Thyroid gland (tissue), 4 donors: ENCODE measurements at regions not wholly inside any gene's neighbourhood (a gene's known extent, or its start where the extent isn't known, plus 50 kb on each side); places are given as distances from the start of the nearest gene placed in this dataset.
"Not testable (repeated sequence)": the region's sequence is repeated elsewhere in the genome, so short reads cannot be mapped to it uniquely, and the experiment has no call there.

Experiments
- POLR2A ChIP-seq, 2 donors: fragments of 450-650 bp; IDR thresholded peaks; one replicate each; pipeline ENCODE4 v1.6.1; 2017; ENCODE audit warnings: antibody characterized with exemption in 2 of 2, mild to moderate bottlenecking in 2 of 2, moderate library complexity in 1 of 2
- TF ChIP-seq, protein P1 (sequence below), 6 experiments: fragments of 200-600 bp in 3 of 6; fragments of 450-650 bp in 3 of 6; sonication (generic) in 3 of 6; IDR thresholded peaks; one replicate each; pipeline ENCODE4 v1.5.1; 2016 to 2019; ENCODE audit warnings: antibody characterized with exemption in 6 of 6, mild to moderate bottlenecking in 2 of 6, inconsistent platforms in 1 of 6, moderate library complexity in 1 of 6

DNA sequence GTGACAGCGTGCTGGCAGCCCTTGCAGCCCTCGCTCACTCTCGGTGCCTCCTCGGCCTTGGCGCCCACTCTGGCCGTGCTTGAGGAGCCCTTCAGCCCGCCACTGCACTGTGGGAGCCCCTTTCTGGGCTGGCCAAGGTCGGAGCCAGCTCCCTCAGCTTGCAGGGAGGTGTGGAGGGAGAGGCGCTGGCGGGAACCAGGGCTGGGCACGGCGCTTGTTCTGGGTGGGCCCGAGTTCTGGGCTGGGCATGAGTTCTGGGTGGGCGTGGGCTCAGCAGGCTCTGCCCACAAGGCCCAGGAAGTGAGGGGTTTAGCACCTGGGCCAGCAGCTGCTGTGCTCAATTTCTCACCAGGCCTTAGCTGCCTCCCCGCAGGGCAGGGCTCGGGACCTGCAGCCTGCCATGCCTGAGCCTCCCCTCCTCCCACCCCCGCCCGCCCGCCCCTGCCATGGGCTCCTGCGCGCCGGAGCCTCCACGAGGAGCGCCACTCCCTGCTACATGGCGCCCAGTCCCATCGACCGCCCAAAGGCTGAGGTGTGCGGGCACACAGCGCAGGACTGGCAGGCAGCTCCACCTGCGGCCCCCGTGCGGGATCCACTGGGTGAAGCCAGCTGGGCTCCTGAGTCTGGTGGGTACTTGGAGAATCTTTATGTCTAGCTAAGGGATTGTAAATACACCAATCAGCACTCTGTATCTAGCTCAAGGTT is 169.7 kb downstream of the DEPDC1B start:
- TF ChIP-seq, protein P1, sequence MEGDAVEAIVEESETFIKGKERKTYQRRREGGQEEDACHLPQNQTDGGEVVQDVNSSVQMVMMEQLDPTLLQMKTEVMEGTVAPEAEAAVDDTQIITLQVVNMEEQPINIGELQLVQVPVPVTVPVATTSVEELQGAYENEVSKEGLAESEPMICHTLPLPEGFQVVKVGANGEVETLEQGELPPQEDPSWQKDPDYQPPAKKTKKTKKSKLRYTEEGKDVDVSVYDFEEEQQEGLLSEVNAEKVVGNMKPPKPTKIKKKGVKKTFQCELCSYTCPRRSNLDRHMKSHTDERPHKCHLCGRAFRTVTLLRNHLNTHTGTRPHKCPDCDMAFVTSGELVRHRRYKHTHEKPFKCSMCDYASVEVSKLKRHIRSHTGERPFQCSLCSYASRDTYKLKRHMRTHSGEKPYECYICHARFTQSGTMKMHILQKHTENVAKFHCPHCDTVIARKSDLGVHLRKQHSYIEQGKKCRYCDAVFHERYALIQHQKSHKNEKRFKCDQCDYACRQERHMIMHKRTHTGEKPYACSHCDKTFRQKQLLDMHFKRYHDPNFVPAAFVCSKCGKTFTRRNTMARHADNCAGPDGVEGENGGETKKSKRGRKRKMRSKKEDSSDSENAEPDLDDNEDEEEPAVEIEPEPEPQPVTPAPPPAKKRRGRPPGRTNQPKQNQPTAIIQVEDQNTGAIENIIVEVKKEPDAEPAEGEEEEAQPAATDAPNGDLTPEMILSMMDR (IDR thresholded peaks at IDR 0.05) = not testable (repeated sequence)
- not testable (repeated sequence) for TF ChIP-seq POLR2A (IDR thresholded peaks at IDR 0.05)
